ENCODE measurements at regions not wholly inside any gene's neighbourhood (a gene's known extent, or its start where the extent isn't known, plus 50 kb on each side); places are given as distances from the start of the nearest gene placed in this dataset.

DNA sequence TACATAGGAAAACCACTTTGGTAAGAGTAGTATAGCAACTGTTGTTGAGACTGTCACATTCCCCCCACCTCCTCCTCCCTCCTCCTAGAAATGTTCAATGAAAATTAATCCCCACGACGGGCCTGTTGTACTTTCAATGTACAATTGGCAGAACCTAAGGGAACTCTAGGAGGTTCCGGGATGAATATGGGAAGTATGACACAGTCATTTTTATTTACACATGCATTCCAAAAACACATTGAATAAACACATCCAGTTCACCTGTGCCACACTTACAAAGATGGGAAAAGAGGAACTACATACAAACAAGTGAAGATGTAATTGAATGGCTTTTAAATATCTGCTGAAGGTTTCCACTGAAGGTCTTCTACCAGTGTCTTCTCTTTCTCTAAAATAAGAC, 144.4 kb upstream of the NBPF11 start:
- Histone ChIP-seq H3K79me2 (ENCODE audit: control insufficient read depth, insufficient read depth, low read length) (no peaks in the 10 kb centered on the region), H3K9ac (ENCODE audit: control insufficient read depth, insufficient read depth, low read length) (no peak overlapping the region), H3K36me3 (ENCODE audit: control insufficient read depth in 2 of 2, insufficient read depth in 2 of 2, low read length in 1 of 2) (no peaks in the 10 kb centered on the region), H3K9me3 (replicated peaks; ENCODE audit: control insufficient read depth, insufficient read depth, low read length) (no peaks in the 10 kb centered on the region), H3K27me3 (replicated peaks in 1 of 2; ENCODE audit: control insufficient read depth in 2 of 2, insufficient read depth in 2 of 2, low read length in 1 of 2) (no peaks in the 10 kb centered on the region), H3K4me1 (ENCODE audit: control insufficient read depth, insufficient read depth, low read length) (no peaks in the 10 kb centered on the region), H4K20me1 (ENCODE audit: control insufficient read depth, insufficient read depth) (no peaks in the 10 kb centered on the region), H3K4me2 (ENCODE audit: control insufficient read depth, insufficient read depth) (no peak overlapping the region), H2AFZ (ENCODE audit: control insufficient read depth, low read depth, low read length) (no peak overlapping the region), H3K4me3 (no peak overlapping the region), H3K27ac (ENCODE audit: control insufficient read depth, insufficient read depth) (no peak overlapping the region)
- intact Hi-C loops (cut with micrococcal nuclease; ENCODE audit: unreplicated experiment) (no loop called here), in situ Hi-C loops (cut with MboI) (no loop called here)
- POLR2A ChIA-PET: no interaction called here
- RAD21 ChIA-PET (ENCODE audit: unreplicated experiment): no interaction called here
- SMC1A ChIA-PET (ENCODE audit: uncharacterized antibody, unreplicated experiment): no interaction called here
- FAIRE-seq (no peak), DNase-seq (ENCODE audit: low read depth, low spot score) (no peak), ATAC-seq (no peak)
- 69% methylated on average over 3 of the region's 3 CpGs for WGBS (ENCODE audit: insufficient coverage, insufficient replicate concordance, low lambda C conversion rate, missing lambda C conversion rate)
- CTCF ChIA-PET: no interaction called here
- no TSS peak for BruUV-seq (replicated peaks)
- TF ChIP-seq SP1 (IDR thresholded peaks at IDR 0.05; ENCODE audit: low read depth, low read length): no peak
- TF ChIP-seq RFX5 (IDR thresholded peaks at IDR 0.05; ENCODE audit: low read depth, low read length): no peak
- TF ChIP-seq, protein P1, sequence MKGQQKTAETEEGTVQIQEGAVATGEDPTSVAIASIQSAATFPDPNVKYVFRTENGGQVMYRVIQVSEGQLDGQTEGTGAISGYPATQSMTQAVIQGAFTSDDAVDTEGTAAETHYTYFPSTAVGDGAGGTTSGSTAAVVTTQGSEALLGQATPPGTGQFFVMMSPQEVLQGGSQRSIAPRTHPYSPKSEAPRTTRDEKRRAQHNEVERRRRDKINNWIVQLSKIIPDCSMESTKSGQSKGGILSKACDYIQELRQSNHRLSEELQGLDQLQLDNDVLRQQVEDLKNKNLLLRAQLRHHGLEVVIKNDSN (IDR thresholded peaks at IDR 0.05; ENCODE audit: borderline replicate concordance, extremely low read length, insufficient read depth, low read depth, low read length): no peak
- no peak for TF ChIP-seq RCOR1 (conservative IDR thresholded peaks at IDR 0.05; ENCODE audit: low read depth, low read length)
- TF ChIP-seq ESRRA (IDR thresholded peaks at IDR 0.05; ENCODE audit: low read length): no peak
- TF ChIP-seq, protein P2, sequence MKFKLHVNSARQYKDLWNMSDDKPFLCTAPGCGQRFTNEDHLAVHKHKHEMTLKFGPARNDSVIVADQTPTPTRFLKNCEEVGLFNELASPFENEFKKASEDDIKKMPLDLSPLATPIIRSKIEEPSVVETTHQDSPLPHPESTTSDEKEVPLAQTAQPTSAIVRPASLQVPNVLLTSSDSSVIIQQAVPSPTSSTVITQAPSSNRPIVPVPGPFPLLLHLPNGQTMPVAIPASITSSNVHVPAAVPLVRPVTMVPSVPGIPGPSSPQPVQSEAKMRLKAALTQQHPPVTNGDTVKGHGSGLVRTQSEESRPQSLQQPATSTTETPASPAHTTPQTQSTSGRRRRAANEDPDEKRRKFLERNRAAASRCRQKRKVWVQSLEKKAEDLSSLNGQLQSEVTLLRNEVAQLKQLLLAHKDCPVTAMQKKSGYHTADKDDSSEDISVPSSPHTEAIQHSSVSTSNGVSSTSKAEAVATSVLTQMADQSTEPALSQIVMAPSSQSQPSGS (IDR thresholded peaks at IDR 0.05; ENCODE audit: low read length): no peak
- TF ChIP-seq CHD1 (IDR thresholded peaks at IDR 0.05; ENCODE audit: low read depth, low read length): no peak
- TF ChIP-seq, protein P3, sequence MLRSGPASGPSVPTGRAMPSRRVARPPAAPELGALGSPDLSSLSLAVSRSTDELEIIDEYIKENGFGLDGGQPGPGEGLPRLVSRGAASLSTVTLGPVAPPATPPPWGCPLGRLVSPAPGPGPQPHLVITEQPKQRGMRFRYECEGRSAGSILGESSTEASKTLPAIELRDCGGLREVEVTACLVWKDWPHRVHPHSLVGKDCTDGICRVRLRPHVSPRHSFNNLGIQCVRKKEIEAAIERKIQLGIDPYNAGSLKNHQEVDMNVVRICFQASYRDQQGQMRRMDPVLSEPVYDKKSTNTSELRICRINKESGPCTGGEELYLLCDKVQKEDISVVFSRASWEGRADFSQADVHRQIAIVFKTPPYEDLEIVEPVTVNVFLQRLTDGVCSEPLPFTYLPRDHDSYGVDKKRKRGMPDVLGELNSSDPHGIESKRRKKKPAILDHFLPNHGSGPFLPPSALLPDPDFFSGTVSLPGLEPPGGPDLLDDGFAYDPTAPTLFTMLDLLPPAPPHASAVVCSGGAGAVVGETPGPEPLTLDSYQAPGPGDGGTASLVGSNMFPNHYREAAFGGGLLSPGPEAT (IDR thresholded peaks at IDR 0.05; ENCODE audit: low read depth): no peak
- no peak for TF ChIP-seq KDM1A (IDR thresholded peaks at IDR 0.05; ENCODE audit: borderline replicate concordance)
- TF ChIP-seq RBBP5 (conservative IDR thresholded peaks at IDR 0.05): no peak
- TF ChIP-seq LARP7 (IDR thresholded peaks at IDR 0.05): no peak
- no peak for TF ChIP-seq ASH2L (IDR thresholded peaks at IDR 0.05; ENCODE audit: borderline replicate concordance, low read depth)
- TF ChIP-seq, protein P4, sequence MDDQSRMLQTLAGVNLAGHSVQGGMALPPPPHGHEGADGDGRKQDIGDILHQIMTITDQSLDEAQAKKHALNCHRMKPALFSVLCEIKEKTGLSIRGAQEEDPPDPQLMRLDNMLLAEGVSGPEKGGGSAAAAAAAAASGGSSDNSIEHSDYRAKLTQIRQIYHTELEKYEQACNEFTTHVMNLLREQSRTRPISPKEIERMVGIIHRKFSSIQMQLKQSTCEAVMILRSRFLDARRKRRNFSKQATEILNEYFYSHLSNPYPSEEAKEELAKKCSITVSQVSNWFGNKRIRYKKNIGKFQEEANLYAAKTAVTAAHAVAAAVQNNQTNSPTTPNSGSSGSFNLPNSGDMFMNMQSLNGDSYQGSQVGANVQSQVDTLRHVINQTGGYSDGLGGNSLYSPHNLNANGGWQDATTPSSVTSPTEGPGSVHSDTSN (IDR thresholded peaks at IDR 0.05; ENCODE audit: insufficient replicate concordance, low read depth, low read length): no peak
- no peak for TF ChIP-seq SUZ12 (IDR thresholded peaks at IDR 0.05; ENCODE audit: unreplicated experiment)
- TF ChIP-seq TAF1 (IDR thresholded peaks at IDR 0.05; ENCODE audit: borderline replicate concordance, low read depth, low read length): no peak
- no peak for TF ChIP-seq ZSCAN29 (IDR thresholded peaks at IDR 0.05)
- TF ChIP-seq, protein P5, sequence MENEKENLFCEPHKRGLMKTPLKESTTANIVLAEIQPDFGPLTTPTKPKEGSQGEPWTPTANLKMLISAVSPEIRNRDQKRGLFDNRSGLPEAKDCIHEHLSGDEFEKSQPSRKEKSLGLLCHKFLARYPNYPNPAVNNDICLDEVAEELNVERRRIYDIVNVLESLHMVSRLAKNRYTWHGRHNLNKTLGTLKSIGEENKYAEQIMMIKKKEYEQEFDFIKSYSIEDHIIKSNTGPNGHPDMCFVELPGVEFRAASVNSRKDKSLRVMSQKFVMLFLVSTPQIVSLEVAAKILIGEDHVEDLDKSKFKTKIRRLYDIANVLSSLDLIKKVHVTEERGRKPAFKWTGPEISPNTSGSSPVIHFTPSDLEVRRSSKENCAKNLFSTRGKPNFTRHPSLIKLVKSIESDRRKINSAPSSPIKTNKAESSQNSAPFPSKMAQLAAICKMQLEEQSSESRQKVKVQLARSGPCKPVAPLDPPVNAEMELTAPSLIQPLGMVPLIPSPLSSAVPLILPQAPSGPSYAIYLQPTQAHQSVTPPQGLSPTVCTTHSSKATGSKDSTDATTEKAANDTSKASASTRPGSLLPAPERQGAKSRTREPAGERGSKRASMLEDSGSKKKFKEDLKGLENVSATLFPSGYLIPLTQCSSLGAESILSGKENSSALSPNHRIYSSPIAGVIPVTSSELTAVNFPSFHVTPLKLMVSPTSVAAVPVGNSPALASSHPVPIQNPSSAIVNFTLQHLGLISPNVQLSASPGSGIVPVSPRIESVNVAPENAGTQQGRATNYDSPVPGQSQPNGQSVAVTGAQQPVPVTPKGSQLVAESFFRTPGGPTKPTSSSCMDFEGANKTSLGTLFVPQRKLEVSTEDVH (IDR thresholded peaks at IDR 0.05; ENCODE audit: low read depth, partially characterized antibody): no peak
- no peak for TF ChIP-seq EZH2 (IDR thresholded peaks at IDR 0.05; ENCODE audit: borderline replicate concordance, control insufficient read depth, low read depth, low read length)
- no peak for TF ChIP-seq STAT3 (IDR thresholded peaks at IDR 0.05; ENCODE audit: low read depth, low read length)
